Mucosa of gallbladder (tissue), 1 donor: ENCODE measurements at regions not wholly inside any gene's neighbourhood (a gene's known extent, or its start where the extent isn't known, plus 50 kb on each side); places are given as distances from the start of the nearest gene placed in this dataset.

Experiments used
- DNase-seq: peaks from one replicate; pipeline ENCODE4 v3.0.0-alpha.2; 2020; ENCODE audit warnings: low spot score
- donor health status: DM: no; HTN: no; CAD: no.

DNA sequence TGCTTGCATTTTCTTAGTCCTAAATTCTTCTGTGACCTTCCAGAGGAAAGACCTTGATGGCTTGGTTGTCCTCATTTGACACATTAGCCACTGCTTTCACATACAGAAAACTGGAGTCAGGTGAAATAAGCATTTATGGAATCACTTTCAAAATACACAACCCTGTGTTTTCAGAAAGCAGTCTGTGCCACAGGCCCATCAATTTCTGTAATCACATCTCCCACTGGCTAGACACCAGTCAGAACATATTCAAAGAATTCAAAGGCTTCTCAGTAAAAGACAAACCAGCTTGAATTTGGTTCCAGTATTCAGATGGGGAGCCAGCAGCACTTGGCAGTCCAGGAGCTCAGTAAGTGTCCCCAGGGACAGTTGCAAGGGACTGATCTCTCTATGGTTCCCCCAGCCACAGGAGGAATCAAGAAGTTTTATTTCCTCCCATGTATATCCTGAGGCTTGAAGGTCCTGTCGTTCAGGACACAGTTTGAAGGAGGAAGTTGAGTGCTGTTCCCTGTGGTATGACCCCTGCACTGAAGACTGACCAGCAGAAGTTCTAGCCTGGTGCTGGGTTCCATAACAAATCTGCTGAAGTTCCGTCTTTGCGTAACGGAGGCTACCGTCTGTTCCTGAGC, 214.3 kb downstream of the FOXO1 start:
- DNase-seq: no peak

DNA sequence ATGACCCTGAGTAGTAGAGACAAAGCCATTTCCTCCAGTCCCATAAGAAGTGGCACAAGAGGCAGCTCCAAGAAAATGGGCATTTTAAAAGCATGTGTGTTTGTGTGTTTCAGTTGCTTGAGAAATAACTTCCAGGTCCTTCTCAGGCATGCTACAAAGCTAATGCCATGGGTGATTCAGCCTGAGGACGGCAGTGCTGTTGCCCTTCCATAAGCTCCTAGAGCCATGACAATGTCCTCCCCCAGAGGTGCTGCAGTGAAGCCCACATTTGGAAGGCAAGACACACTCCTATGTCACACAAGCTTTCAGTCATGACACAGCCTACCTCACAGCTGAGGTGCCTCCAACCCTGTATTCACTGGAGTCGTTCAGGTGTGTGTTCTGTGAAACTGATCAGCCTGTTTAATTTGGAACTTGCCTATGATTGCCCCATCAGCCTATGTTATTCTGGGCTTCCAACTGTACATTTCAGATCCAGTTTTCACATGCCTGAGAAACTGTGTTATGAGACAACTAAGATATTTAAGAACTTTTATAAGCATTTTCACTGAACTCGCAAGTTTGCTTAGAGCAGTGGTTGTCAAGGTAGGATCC, 213.6 kb downstream of the FOXO1 start:
- DNase-seq: no peak

DNA sequence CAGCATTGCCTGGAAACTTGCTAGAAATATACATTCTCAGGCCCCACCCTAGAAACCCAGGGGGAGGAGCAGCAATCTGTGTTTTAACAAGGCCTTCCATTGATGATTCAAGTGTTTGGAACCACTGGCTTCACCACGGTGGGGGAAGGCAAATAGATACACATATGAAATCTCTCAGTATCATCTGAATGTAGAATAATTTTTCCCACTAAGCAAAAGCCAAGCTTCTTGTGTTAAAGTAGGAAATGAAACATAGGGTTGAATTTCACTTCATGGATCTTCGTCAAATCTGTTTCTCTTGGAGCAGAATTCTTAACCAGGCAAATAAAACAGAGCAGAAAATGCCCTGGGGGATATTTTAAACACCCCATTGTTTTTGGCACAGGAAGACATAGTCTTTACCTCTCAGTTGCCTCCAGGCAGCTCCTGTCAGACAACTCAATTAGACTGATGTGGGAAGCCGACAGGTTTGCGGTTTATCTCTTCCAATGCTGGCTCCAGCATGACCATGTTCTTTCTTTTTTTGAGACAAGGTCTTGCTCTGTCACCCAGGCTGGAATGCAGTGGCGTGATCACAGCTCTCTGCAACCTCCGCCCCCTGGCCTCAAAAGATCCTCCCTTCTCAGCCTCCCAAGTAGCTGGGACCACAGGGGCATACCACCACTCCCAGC, 213.0 kb downstream of the FOXO1 start:
- no peak for DNase-seq

DNA sequence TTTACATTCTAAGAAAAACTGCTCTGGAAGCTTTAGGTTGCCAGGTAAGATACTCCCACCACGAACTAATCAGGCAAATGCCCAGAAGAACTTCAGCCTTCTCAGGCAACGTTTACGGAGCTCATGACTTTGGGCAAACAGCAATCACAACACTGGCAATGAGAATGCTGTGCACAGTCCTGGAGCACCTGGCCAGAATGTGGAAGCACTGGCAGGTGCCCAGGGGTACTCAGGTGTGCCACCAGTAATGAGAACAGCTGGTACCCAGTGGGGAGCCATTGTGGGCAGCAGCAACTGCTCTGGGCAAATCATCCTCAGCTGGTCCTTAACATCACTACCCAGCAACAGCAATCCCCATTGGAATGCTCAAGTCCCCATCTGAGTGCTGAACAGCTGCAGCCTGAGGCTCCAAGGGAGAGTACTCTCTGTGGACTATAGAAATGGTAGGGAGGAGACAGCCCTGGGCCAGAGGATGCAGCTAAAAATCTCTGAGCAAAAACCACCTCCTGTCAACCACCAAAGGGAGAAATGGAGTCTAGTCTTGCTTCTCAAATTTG, 210.0 kb downstream of the FOXO1 start:
- no peak for DNase-seq

DNA sequence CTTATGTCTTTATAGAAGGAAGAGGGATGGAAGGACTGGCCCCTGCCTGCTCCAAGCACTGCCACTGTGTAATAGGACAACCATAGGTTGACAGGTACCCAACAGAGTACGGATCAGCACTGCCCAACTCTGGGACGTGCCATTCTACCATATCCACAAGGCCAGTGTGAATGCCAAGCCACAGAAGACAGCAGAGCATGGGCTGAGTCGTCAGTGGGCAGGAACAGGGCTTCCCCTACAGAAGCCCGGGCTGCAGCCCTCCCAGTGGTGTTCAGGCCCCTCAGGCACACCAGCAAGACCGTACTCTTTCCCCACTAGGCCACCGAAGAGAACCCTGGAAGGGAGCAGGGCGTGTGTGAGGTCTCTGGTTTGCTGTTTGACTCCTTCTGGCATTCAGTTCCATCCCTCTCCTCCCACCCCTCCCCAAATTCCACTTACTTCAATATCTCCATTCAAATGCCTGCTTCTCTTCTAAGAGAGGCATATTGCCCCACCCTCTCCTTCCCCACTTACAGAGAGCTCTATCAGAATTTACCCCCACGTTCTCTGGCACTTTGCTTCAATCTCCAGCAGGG, 209.4 kb downstream of the FOXO1 start:
- DNase-seq: no peak

DNA sequence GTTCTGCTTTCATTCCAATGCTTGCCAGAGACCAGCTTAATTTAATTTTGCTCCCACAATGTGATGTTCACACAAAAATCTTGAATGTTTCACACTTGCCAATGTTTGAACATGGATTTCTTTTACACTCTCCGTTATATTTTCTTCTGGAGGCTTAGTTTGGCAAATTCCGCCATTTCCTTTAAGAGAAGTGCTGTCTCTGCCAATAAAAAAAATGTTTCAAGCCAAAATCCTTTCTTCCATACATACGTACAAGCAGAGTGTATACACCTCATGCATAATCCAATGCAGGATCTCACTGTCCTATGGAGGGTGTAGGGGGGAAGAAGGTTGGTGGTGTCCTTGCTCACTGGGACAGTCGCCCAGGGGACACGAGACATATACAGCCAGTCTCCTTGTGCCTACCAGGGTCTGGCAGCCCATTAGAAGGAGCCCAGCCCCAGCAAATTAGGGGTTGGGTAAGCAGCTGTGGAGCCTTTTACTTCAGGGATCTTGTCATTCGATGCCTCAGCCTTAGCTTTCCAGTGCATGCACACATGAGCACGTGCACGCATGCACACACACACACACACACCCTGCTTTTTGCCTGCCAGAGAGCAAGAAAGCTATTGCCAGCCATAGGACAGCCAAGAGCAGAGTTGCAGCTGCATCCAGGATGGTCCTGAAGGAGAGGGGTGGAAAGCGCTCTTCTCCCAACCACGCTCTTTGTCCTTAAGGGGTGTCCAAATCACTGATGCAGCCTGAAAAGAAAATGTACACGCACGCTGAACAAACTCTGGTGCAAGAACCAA, 208.3 kb downstream of the FOXO1 start:
- no peak for DNase-seq

DNA sequence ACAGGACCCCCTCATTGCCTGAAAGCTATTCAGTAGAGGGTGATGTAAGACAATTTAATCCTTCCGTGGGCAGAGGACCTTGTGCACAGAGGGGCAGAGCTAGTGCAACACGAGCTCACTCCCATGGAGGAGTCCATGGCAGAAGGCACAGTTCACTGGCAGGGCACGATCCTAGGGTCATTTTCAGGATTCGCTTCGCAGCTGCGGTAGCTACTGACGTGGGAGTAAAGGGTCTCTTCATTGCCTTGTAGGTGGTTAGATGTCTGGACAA, 207.8 kb downstream of the FOXO1 start:
- no peak for DNase-seq

DNA sequence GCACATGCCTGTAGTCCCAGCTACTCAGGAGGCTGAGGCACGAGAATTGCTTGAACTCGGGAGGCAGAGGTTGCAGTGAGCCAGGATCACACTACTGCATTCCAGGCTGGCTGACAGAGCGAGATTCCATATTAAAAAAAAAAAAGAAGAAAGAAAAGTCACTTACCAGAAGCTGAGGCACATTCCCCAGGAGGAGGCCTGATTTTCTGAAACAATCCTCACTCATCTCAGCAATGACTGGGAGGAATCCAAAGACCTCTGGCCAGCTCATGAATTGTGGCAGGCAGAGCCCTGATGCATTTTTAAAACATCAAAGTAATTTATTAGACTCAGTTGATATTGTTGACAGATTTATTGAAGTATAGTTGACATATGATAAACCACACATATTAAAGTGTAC, 206.3 kb downstream of the FOXO1 start:
- DNase-seq: no peak

DNA sequence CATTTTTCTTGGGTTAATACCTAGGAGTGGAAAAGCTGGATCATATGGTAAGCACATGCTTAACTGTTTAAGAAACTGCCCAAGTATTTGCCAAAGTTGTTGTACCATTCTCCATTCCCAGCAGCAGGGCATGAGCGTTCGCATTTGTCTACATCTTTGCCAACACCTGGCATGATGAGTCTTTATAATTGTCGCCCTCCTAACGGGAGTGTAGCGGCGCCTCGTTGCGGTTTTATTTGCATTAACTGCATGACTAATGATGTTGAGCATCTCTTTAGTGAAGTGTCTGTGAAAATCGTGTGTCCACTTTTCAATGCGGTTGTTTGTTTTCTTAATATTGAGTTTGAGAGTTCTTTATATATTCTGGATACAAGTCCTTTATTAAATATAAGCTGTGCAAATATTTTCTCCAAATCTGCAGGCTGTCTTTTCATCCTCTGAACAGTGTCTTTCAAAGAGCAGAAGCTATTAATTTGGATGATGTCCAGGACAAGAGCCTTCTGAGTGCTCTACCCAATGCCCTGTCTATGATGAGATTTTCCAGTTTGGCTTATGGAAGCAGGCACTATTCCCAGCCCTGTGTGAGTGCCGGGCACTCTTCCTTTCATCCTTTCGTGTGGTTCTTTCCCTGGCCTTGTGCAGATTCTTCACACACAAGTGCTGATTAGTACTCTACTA, 202.0 kb downstream of the FOXO1 start:
- no peak for DNase-seq

DNA sequence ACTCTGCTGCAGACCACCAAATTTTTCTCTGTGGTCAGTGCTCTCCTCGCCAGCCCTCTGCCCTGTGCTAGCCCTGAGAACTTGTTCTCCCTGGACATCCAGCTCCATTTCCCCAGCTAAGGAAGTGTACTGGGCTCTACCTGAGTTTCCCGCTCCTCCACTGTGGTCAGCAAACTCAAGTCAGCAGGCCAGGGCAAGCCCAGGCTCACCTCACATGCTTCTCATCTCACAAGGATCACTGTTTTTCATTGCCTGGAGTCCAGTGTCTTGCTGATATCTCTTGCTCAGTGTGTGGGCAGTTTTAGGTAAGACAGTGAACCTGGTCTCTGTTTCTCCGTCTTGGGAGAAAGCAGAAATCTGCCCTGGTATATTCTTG, 201.4 kb downstream of the FOXO1 start:
- no peak for DNase-seq

DNA sequence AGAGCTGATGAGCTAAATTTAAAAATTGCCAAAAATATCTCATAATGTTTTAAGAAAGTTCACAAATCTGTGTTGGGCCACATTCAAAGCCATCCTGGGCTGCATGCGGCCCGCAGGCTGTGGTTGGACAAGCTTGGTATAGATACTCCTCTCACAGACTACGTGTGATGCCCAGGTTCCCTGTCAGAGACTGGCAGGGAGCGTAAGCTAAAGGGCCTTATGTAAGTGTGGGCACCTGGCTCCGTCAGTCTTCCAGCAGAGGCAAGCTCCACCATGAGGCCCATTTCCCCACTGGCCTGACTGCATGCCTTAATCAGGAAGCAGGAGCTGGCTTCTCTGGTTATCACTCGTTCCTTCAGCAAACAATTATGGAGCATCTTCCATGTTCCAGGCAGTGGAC, 200.2 kb downstream of the FOXO1 start:
- DNase-seq: no peak

DNA sequence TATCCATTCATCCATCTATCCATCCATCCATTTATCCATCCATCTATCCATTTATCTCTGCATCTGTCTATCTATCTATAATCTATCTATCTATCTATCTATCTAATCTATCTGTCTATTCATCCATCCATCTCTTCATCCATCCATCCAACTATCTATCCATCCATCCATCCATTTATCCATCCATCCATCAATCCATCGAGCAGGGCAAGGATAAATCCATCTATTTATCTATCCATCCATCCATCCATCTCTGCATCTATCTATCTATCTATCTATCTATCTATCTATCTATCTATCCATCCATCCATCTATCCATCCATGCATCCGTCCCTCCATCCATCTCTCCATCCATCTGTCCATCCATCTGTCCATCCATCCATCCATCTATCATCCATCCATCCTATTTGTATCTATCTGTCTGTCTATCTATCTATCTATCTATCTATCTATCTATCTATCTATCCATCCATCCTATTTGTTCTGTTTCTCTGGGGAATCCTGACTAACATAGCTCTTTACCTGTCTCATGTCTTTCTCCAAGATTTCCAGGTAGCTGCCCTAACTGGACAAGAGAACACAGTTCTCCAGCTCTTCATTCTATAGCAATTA, 198.1 kb downstream of the FOXO1 start:
- DNase-seq: no peak

DNA sequence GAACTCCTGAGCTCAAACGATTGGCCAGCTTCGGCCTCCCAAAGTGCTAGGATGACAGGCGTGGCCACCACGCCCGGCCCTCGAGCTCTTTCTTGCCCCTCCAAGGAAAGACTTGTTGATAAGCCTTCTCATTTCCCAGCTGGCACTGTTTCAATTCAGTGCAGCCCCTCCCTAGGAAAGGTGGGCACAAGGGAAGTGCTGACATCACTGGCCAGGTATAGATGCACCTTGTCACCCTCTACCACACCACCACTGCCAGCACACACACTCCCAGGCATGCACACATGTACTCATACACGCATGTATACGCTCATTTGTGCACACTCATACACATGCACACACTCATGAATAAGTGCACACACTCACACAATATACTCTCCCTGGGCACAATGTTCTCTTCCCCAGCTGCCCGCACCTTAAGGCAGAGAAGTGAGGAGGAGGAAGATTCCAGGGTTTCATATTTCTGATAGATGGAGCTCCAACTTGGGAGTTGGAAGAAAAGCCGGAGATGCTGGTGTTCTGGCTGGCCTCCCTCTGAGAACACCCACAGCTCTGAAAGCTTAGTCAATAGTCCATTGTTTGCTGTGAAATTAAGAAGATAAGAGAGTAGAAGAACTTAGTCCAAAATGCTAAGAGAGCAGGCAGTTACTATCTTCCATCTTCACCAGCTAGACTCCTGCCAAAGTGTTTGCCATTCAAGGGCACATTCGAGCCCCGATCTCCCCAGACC, 196.7 kb downstream of the FOXO1 start:
- no peak for DNase-seq

DNA sequence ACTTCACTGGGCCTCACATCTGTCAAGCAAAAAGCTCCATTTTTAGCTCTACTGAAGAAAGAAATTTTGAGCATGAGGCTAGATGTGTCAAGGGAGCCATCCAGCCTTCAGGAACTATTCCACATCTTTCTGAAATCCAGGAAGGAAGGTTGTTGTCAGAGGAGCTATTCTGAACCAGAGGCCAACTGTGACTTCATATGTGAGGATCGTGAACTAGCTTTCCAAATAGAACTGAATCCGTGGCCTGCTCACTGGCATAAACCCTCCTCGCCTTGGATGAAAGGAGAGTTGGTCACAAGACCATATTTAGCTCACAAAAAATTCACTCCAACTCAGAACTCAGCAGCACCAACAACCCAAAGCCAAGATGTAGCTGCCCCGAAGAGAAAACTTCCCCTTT, 195.8 kb downstream of the FOXO1 start:
- DNase-seq: peak; percentile 28

DNA sequence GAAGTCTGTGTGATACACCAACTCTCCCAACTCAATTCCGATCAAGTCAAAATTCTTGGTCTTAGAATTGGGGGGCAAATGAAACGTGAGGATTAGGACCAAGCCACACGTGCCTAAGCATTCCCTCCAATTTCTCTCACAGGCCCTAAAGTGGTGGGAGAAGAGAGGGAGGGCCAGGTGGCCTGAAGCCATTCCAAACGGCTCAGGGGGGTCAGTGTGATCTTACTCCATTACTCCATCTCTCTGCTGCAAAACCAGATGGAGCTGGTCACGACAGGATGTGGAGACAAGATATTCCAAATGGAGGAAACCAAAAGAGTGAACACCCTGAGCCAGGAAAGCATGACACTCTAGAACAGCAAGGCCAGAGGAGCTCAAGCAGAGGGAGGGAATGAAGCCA, 195.4 kb downstream of the FOXO1 start:
- DNase-seq: no peak

DNA sequence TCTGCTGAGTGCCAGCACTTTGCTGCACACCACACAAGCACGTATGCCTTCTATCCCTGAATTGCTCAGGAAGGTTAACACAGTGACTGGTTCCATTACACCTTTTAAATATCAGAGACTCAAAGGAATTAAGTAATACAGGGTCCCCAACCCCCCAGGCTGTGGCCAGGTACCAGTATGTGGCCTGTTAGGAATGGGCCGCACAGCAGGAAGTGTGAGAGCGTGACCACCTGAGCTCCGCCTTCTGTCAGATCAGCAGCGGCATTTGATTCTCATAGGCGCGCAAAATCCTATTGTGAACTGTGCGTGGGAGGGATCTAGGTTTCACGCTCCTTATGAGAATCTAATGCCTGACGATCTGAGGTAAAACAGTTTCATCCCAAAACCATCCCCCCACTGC, 194.5 kb downstream of the FOXO1 start:
- no peak for DNase-seq

DNA sequence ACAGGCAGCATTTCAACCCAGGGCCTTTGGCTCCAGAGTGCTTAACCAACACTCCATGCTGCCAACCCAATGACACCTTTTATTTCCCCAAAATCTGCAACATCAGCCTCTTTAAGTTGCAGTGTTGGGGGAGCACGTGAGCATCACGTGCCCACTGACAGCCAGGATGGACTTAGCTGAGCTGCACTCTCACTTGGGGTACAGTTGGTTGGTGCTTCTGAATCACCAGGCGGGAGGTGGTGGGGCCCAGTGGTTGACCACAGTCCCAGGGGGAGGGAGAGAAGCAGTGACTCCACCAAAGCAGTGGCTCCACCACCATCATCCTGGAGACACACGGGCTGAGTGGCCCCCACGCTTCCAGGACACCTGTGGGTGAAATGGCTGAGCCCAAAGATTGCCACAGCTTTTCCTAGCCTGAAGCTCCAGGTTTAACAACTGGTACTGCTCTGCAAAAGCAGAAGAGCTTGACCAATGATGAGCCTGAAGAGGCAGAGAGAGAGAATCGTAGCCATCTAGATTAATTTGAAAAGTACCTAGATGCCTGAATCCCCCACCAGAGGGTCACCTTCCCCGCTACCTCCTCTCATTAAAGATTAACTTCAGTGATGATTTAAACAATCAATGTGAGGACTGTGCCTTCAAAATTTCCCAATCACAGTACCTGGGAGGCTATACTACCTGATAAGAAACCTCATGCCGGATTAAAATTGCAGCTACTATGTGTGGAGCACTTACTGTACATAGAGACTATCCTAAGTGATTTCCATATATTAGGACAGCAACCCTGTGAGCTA, 193.8 kb downstream of the FOXO1 start:
- DNase-seq: no peak

DNA sequence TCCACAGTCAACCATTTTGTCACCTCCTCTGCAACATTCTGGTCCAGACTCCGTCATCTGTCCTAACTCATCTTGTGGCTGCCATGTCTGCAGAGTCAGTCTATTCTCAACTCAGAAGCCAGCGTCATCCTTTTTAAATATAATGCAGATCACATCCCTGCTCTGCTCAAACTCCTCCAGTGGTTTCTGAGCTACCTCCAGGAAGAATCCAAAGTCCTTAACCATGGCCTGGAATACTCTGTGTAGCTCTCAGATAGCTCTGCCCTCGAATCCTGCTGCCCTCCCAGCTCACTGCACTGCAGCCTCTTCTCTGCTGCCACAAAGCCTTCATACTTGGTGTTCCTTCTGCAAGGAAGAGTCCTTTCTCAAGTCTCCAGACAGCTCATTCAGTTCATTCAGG, 190.8 kb downstream of the FOXO1 start:
- DNase-seq: no peak

DNA sequence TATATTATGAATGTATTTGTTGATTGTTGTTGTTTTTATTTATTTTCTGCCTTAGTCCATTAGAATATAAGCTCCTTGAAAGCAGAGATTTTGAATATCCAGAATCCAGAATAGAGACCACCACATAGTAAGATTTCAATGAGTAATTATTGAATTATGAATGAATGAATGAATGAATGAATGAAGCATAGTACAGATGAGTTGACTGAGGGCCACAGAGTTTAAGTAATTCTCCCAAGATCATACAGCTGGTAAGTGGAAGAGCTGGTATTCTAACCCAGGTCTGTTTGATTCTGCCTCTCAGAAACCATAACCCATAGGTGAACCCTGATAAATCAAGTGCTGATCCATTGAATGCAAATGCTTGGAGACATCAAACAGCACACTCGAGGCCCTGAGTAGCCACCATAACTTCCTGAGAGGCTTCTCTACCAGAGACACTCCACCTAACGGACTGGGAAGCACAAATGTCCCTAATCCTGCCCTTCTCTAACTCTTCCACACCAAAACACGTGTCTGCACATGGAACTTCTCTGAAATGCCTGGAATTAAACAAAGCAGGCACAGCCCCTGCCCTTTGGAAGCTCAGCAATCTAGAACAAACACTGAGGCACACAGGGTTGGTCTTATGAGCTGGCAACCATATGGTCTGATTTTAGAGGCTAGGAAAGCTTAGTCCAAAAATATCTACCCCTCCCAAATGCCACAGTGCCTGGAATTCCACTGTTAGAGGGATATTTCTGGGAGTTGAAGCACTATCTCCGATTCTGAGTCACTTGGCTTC, 190.1 kb downstream of the FOXO1 start:
- DNase-seq: peak; percentile 20
